Testis (tissue), 2 donors: ENCODE measurements at regions not wholly inside any gene's neighbourhood (a gene's known extent, or its start where the extent isn't known, plus 50 kb on each side); places are given as distances from the start of the nearest gene placed in this dataset.

Experiments used
- CTCF ChIP-seq, 3 experiments: fragments of 450-650 bp in 2 of 3; fragments of 200-600 bp in 1 of 3; sonication (generic) in 1 of 3; IDR thresholded peaks; one replicate each; pipeline ENCODE4 v1.5.1; 2016 to 2019; ENCODE audit warnings: antibody characterized with exemption in 3 of 3, mild to moderate bottlenecking in 2 of 3, moderate library complexity in 1 of 3
- POLR2A ChIP-seq: fragments of 450-650 bp; IDR thresholded peaks from one replicate; pipeline ENCODE4 v1.6.1; 2017; ENCODE audit warnings: antibody characterized with exemption, mild to moderate bottlenecking, moderate library complexity

GRCh38 chr12:107855471-107855870 lies 81.0 kb downstream of the ASCL4 start:
- TF ChIP-seq POLR2A (no peak), CTCF (IDR thresholded peaks at IDR 0.05) (no peak)
